DOHH2 (cell line): ENCODE measurements at regions not wholly inside any gene's neighbourhood (a gene's known extent, or its start where the extent isn't known, plus 50 kb on each side); places are given as distances from the start of the nearest gene placed in this dataset.

Experiments
- H3F3A ChIP-seq: fragments of 200-600 bp; sonication (generic), shearing (Covaris generic); 2 replicates; pipeline ENCODE4 v1.6.0; 2016; ENCODE audit warnings: antibody characterized with exemption, mild to moderate bottlenecking; ENCODE audit not compliant: control insufficient read depth, insufficient read depth
- H3K27ac ChIP-seq: fragments of 200-600 bp; sonication (generic); 2 replicates; pipeline ENCODE4 v1.5.1; 2014; ENCODE audit warnings: low read depth, mild to moderate bottlenecking, low read length, moderate library complexity
- H3K27me3 ChIP-seq: fragments of 200-600 bp; sonication (generic); 2 replicates; pipeline ENCODE4 v1.6.1; 2014; ENCODE audit warnings: mild to moderate bottlenecking, low read length, mixed read lengths; ENCODE audit not compliant: control insufficient read depth
- H3K36me3 ChIP-seq: fragments of 200-600 bp; sonication (generic); 2 replicates; pipeline ENCODE4 v1.6.1; 2014; ENCODE audit warnings: mild to moderate bottlenecking, low read length, moderate library complexity, mixed read lengths; ENCODE audit not compliant: control insufficient read depth
- H3K4me1 ChIP-seq: fragments of 200-600 bp; sonication (generic); 2 replicates; pipeline ENCODE4 v1.6.1; 2014; ENCODE audit warnings: mild to moderate bottlenecking, low read length, mixed read lengths; ENCODE audit not compliant: control insufficient read depth
- H3K4me2 ChIP-seq: fragments of 200-600 bp; sonication (generic); 2 replicates; pipeline ENCODE4 v1.6.0; 2014; ENCODE audit warnings: mild to moderate bottlenecking, low read length, moderate library complexity
- H3K4me3 ChIP-seq: fragments of 200-600 bp; sonication (generic); 2 replicates; pipeline ENCODE4 v1.5.1; 2014; ENCODE audit warnings: mild to moderate bottlenecking, low read length, mixed read lengths
- H3K79me2 ChIP-seq: fragments of 200-600 bp; sonication (generic); 2 replicates; pipeline ENCODE4 v1.6.1; 2014; ENCODE audit warnings: mild to moderate bottlenecking, low read length, mixed read lengths; ENCODE audit not compliant: control insufficient read depth
- H3K9me2 ChIP-seq: fragments of 200-600 bp; sonication (generic); replicated peaks from 2 replicates; pipeline ENCODE4 v1.6.1; 2014; ENCODE audit warnings: mild to moderate bottlenecking, low read length, mixed read lengths; ENCODE audit not compliant: control insufficient read depth
- H3K9me3 ChIP-seq: fragments of 200-600 bp; sonication (generic); 2 replicates; pipeline ENCODE4 v1.6.1; 2014; ENCODE audit warnings: antibody characterized with exemption, low read length, mixed read lengths; ENCODE audit not compliant: control insufficient read depth, insufficient read depth
- H4K20me1 ChIP-seq: fragments of 200-600 bp; sonication (generic); 2 replicates; pipeline ENCODE4 v1.6.0; 2014; ENCODE audit warnings: low read depth, mild to moderate bottlenecking, antibody characterized with exemption, low read length, moderate library complexity; ENCODE audit not compliant: control insufficient read depth, insufficient read depth
- EZH2phosphoT487 ChIP-seq: fragments of 200-600 bp; sonication (generic); IDR thresholded peaks from 2 replicates; pipeline ENCODE4 v1.6.1; 2017; ENCODE audit warnings: borderline replicate concordance, mild to moderate bottlenecking, antibody characterized with exemption, low read length, moderate library complexity, mixed read lengths
- TF ChIP-seq, protein P1 (sequence below): fragments of 200-600 bp; sonication (generic); IDR thresholded peaks from one replicate; pipeline ENCODE4 v1.5.1; 2014; ENCODE audit warnings: antibody characterized with exemption, mild to moderate bottlenecking, low read depth, low read length; ENCODE audit not compliant: poor library complexity, severe bottlenecking

DNA sequence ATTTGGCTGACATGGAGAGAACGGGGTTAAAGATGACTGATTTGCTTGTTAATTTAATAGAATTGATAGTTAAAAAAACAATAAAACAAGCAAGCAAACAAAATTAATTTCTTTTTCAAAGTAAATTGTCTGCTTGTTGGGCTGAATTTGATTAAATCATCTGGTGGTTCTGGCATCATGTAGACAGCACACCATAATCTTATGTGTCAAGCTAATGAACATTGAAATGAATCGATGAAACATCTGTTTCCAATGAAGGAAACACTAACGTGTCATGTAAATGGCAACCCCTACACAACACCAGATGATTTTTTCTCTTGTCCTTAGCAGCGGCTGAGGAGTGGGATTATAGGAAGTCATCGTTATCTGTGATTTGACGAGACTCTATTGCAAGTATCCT is 399.6 kb upstream of the RAG2 start:
- no peaks in the 10 kb centered on the region for H3K27me3 ChIP-seq
- H3K79me2 ChIP-seq: no peaks in the 10 kb centered on the region
- no peaks in the 10 kb centered on the region for H3K36me3 ChIP-seq
- no peak overlapping the region for H3K4me3 ChIP-seq
- H3K9me2 ChIP-seq: no peaks in the 10 kb centered on the region
- H3K9me3 ChIP-seq: no peaks in the 10 kb centered on the region
- H3K27ac ChIP-seq: no peak overlapping the region
- TF ChIP-seq, protein P1, sequence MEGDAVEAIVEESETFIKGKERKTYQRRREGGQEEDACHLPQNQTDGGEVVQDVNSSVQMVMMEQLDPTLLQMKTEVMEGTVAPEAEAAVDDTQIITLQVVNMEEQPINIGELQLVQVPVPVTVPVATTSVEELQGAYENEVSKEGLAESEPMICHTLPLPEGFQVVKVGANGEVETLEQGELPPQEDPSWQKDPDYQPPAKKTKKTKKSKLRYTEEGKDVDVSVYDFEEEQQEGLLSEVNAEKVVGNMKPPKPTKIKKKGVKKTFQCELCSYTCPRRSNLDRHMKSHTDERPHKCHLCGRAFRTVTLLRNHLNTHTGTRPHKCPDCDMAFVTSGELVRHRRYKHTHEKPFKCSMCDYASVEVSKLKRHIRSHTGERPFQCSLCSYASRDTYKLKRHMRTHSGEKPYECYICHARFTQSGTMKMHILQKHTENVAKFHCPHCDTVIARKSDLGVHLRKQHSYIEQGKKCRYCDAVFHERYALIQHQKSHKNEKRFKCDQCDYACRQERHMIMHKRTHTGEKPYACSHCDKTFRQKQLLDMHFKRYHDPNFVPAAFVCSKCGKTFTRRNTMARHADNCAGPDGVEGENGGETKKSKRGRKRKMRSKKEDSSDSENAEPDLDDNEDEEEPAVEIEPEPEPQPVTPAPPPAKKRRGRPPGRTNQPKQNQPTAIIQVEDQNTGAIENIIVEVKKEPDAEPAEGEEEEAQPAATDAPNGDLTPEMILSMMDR: no peak
- H3K4me1 ChIP-seq: no peaks in the 10 kb centered on the region
- no peaks in the 10 kb centered on the region for H4K20me1 ChIP-seq
- no peaks in the 10 kb centered on the region for H3F3A ChIP-seq
- H3K4me2 ChIP-seq: no peak overlapping the region

DNA sequence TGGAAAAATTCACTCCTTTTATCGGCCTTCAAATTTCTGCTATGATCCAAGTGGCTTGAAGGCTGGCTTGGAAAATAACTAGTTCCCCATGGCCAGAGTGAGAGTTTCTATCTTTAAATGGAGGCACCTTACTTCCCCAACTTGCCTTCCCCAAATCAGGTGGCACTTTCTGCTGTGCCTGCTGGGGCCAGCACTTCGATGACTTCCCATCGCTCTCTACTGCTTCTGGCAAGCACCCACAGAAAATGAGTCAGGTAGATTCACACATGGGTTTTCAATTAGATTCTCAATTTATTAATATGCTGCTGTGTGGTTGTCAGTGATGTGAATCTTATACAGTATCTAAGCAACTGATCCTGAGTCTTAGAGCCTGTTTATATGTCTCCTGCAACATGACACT is 398.8 kb upstream of the RAG2 start:
- Histone ChIP-seq H3F3A (no peaks in the 10 kb centered on the region), H3K36me3 (no peaks in the 10 kb centered on the region), H3K9me3 (no peaks in the 10 kb centered on the region), H4K20me1 (no peaks in the 10 kb centered on the region), H3K27ac (no peak overlapping the region), H3K27me3 (no peaks in the 10 kb centered on the region), H3K4me1 (no peaks in the 10 kb centered on the region), H3K9me2 (no peaks in the 10 kb centered on the region), H3K4me3 (no peak overlapping the region), H3K79me2 (no peaks in the 10 kb centered on the region), H3K4me2 (no peak overlapping the region)
- no peak for TF ChIP-seq EZH2phosphoT487
- TF ChIP-seq, protein P1: no peak

GRCh38 chr11:36994208-36994607 is 396.2 kb upstream of the RAG2 start:
- H3K9me3 ChIP-seq: no peaks in the 10 kb centered on the region
- H3K4me2 ChIP-seq: no peak overlapping the region
- H3K27ac ChIP-seq: no peak overlapping the region
- no peaks in the 10 kb centered on the region for H3K36me3 ChIP-seq
- TF ChIP-seq, protein P1: no peak
- no peak for TF ChIP-seq EZH2phosphoT487
- H3K4me3 ChIP-seq: no peak overlapping the region
- H3K4me1 ChIP-seq: no peaks in the 10 kb centered on the region
- no peaks in the 10 kb centered on the region for H3K79me2 ChIP-seq
- H3K9me2 ChIP-seq: no peaks in the 10 kb centered on the region
- no peaks in the 10 kb centered on the region for H3F3A ChIP-seq
- no peaks in the 10 kb centered on the region for H3K27me3 ChIP-seq
- no peaks in the 10 kb centered on the region for H4K20me1 ChIP-seq

GRCh38 chr11:36988556-36988955 is 390.5 kb upstream of the RAG2 start:
- Histone ChIP-seq H3F3A (no peaks in the 10 kb centered on the region), H3K4me3 (no peak overlapping the region), H3K4me1 (no peaks in the 10 kb centered on the region), H3K27me3 (no peaks in the 10 kb centered on the region), H3K36me3 (no peaks in the 10 kb centered on the region), H3K9me3 (no peaks in the 10 kb centered on the region), H3K4me2 (no peak overlapping the region), H3K9me2 (no peaks in the 10 kb centered on the region), H4K20me1 (no peaks in the 10 kb centered on the region), H3K79me2 (no peaks in the 10 kb centered on the region), H3K27ac (no peak overlapping the region)
- no peak for TF ChIP-seq EZH2phosphoT487
- TF ChIP-seq, protein P1: no peak
